ENCODE measurements at regions not wholly inside any gene's neighbourhood (a gene's known extent, or its start where the extent isn't known, plus 50 kb on each side); places are given as distances from the start of the nearest gene placed in this dataset.

- peaks cover 8% of the 10 kb centered on the region; the same call in 1 of the 2 replicates for H3K9me3 Mint-ChIP-seq
- H3K36me3 Mint-ChIP-seq (ENCODE audit: low read depth) = peaks cover 19% of the 10 kb centered on the region
- no peak for DNase-seq
- peak overlapping the region; percentile 12 for H3K27ac Mint-ChIP-seq
- no peaks in the 10 kb centered on the region for H3K27me3 Mint-ChIP-seq (ENCODE audit: insufficient read depth)
- no peak for TF ChIP-seq CTCF (IDR thresholded peaks at IDR 0.05)
- no peak overlapping the region for H3K4me3 Mint-ChIP-seq
- peaks cover 42% of the 10 kb centered on the region for H3K4me1 Mint-ChIP-seq (ENCODE audit: low read depth)
Measured at GRCh38 chr6:113146878-113147277, 710.3 kb upstream of the MARCKS start.

GRCh38 chr6:113147544-113147943 is 709.6 kb upstream of the MARCKS start:
- H3K4me1 Mint-ChIP-seq (ENCODE audit: low read depth) = peaks cover 42% of the 10 kb centered on the region
- peaks cover 19% of the 10 kb centered on the region for H3K36me3 Mint-ChIP-seq (ENCODE audit: low read depth)
- TF ChIP-seq CTCF (IDR thresholded peaks at IDR 0.05) = no peak
- peak; percentile 86 for DNase-seq
- H3K27ac Mint-ChIP-seq = peak overlapping the region; percentile 12
- peaks cover 8% of the 10 kb centered on the region; the same call in 1 of the 2 replicates for H3K9me3 Mint-ChIP-seq
- H3K27me3 Mint-ChIP-seq (ENCODE audit: insufficient read depth) = no peaks in the 10 kb centered on the region
- H3K4me3 Mint-ChIP-seq = peak overlapping the region; percentile 15

- DNase-seq = peak; percentile 16
- H3K4me1 Mint-ChIP-seq (ENCODE audit: low read depth) = peaks cover 42% of the 10 kb centered on the region
- no peak overlapping the region; the same call in 1 of the 2 replicates for H3K27ac Mint-ChIP-seq
- no peak overlapping the region; the same call in 1 of the 2 replicates for H3K4me3 Mint-ChIP-seq
- peaks cover 19% of the 10 kb centered on the region for H3K36me3 Mint-ChIP-seq (ENCODE audit: low read depth)
- H3K27me3 Mint-ChIP-seq (ENCODE audit: insufficient read depth) = no peaks in the 10 kb centered on the region
- H3K9me3 Mint-ChIP-seq = peaks cover 8% of the 10 kb centered on the region; the same call in 1 of the 2 replicates
- TF ChIP-seq CTCF (IDR thresholded peaks at IDR 0.05) = no peak
Measured at GRCh38 chr6:113148566-113148965, 708.6 kb upstream of the MARCKS start.

GRCh38 chr6:113149511-113149910 is 707.6 kb upstream of the MARCKS start:
- Mint-ChIP-seq H3K4me3 (no peak overlapping the region), H3K36me3 (ENCODE audit: low read depth) (peaks cover 19% of the 10 kb centered on the region), H3K27me3 (ENCODE audit: insufficient read depth) (no peaks in the 10 kb centered on the region), H3K4me1 (ENCODE audit: low read depth) (peaks cover 36% of the 10 kb centered on the region), H3K27ac (no peak overlapping the region), H3K9me3 (peaks cover 8% of the 10 kb centered on the region; the same call in 1 of the 2 replicates)
- no peak for TF ChIP-seq CTCF (IDR thresholded peaks at IDR 0.05)
- no peak for DNase-seq

- H3K27ac Mint-ChIP-seq = no peak overlapping the region
- no peak for DNase-seq
Measured at GRCh38 chr6:113160306-113161017, 696.7 kb upstream of the MARCKS start.

More at GRCh38 chr6:113160306-113161017, 696.7 kb upstream of the MARCKS start:
- Mint-ChIP-seq H3K9me3 (no peaks in the 10 kb centered on the region), H3K36me3 (ENCODE audit: low read depth) (no peaks in the 10 kb centered on the region; the same call in 1 of the 2 replicates), H3K27me3 (ENCODE audit: insufficient read depth) (no peaks in the 10 kb centered on the region), H3K4me3 (no peak overlapping the region; the same call in 1 of the 2 replicates), H3K4me1 (ENCODE audit: low read depth) (peaks cover 15% of the 10 kb centered on the region)
- TF ChIP-seq CTCF (IDR thresholded peaks at IDR 0.05) = no peak

Measured in HFFc6 (cell line).